ENCODE measurements at regions not wholly inside any gene's neighbourhood (a gene's known extent, or its start where the extent isn't known, plus 50 kb on each side); places are given as distances from the start of the nearest gene placed in this dataset.

DNA sequence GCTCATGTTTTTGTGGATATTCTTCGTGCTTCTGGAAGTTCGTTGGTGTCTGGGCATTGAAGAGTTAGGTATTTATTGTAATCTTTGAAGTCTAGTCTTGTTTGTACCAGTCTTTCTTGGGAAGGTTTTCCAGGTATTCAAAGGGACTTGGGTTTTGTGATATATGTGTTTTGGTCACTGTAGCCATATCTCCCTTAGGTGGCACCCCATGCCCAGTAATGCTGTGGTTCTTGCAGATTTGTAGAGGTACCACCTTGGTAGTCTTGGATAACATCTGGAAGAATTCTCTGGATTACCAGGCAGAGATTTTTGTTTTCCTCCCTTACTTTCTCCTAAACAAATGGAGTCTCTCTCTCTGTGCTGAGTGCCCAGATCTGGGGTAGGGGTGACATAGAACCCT lies 184.1 kb downstream of the TEX13C start:
- no peaks in the 10 kb centered on the region for H3K36me3 Mint-ChIP-seq
- H3K79me2 ChIP-seq (ENCODE audit: low read depth): no peaks in the 10 kb centered on the region
- H3K27ac Mint-ChIP-seq: no peak overlapping the region
- peaks cover 3% of the 10 kb centered on the region for H3K36me3 ChIP-seq
- H3K4me1 ChIP-seq: no peaks in the 10 kb centered on the region
- H3K4me3 Mint-ChIP-seq: no peak overlapping the region
- no peak overlapping the region for H3K4me2 ChIP-seq
- H4K20me1 ChIP-seq (ENCODE audit: low read depth): no peaks in the 10 kb centered on the region
- TF ChIP-seq, protein P1, sequence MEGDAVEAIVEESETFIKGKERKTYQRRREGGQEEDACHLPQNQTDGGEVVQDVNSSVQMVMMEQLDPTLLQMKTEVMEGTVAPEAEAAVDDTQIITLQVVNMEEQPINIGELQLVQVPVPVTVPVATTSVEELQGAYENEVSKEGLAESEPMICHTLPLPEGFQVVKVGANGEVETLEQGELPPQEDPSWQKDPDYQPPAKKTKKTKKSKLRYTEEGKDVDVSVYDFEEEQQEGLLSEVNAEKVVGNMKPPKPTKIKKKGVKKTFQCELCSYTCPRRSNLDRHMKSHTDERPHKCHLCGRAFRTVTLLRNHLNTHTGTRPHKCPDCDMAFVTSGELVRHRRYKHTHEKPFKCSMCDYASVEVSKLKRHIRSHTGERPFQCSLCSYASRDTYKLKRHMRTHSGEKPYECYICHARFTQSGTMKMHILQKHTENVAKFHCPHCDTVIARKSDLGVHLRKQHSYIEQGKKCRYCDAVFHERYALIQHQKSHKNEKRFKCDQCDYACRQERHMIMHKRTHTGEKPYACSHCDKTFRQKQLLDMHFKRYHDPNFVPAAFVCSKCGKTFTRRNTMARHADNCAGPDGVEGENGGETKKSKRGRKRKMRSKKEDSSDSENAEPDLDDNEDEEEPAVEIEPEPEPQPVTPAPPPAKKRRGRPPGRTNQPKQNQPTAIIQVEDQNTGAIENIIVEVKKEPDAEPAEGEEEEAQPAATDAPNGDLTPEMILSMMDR (IDR thresholded peaks at IDR 0.05): no peak
- TF ChIP-seq EZH2 (IDR thresholded peaks at IDR 0.05) (no peak), EZH2phosphoT487 (IDR thresholded peaks at IDR 0.05) (no peak)
- H3K4me1 Mint-ChIP-seq: no peaks in the 10 kb centered on the region
- no peak overlapping the region for H3K4me3 ChIP-seq
- no peaks in the 10 kb centered on the region for H3K27me3 ChIP-seq
- H2AFZ ChIP-seq (replicated peaks): no peak overlapping the region
- H3K27me3 Mint-ChIP-seq (ENCODE audit: insufficient read depth, low read depth): no peaks in the 10 kb centered on the region
- peaks cover 11% of the 10 kb centered on the region for H3K9me3 Mint-ChIP-seq
- peaks cover 13% of the 10 kb centered on the region for H3K9me3 ChIP-seq (ENCODE audit: low read depth)
- H3K27ac ChIP-seq: no peak overlapping the region
- DNase-seq (ENCODE audit: low spot score): no peak
- no peak overlapping the region for H3K9ac ChIP-seq
- no peaks in the 10 kb centered on the region for H3F3A ChIP-seq (ENCODE audit: low read depth)

DNA sequence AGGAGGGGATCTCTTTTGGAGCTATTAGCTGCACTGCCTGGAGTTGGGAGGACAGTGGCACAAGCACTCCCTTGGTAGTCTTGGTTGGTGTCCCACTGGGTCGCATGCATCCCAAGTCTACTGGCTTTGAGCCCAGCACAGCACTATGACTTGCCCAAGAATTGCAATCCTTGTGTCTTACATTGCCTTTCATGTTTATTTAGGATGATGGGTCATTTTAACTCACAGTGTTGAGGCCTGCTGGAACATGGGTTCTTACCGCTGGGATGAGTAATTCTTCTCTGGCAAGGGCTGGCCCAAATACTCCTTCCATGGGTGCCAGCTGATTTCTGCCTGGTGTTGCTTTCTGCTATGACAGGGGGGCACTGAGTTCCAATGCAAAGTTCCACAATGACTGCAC lies 185.5 kb downstream of the TEX13C start:
- H3K9ac ChIP-seq: no peak overlapping the region
- peaks cover 3% of the 10 kb centered on the region for H3K36me3 ChIP-seq
- no peak overlapping the region for H3K27ac ChIP-seq
- Mint-ChIP-seq H3K36me3 (no peaks in the 10 kb centered on the region), H3K4me1 (no peaks in the 10 kb centered on the region), H3K4me3 (no peak overlapping the region), H3K27me3 (ENCODE audit: insufficient read depth, low read depth) (no peaks in the 10 kb centered on the region), H3K27ac (no peak overlapping the region), H3K9me3 (peaks cover 11% of the 10 kb centered on the region)
- no peaks in the 10 kb centered on the region for H3F3A ChIP-seq (ENCODE audit: low read depth)
- H3K79me2 ChIP-seq (ENCODE audit: low read depth): no peaks in the 10 kb centered on the region
- no peak overlapping the region for H2AFZ ChIP-seq (replicated peaks)
- peaks cover 8% of the 10 kb centered on the region for H3K9me3 ChIP-seq (ENCODE audit: low read depth)
- no peaks in the 10 kb centered on the region for H3K27me3 ChIP-seq
- H4K20me1 ChIP-seq (ENCODE audit: low read depth): no peaks in the 10 kb centered on the region
- H3K4me2 ChIP-seq: no peak overlapping the region
- H3K4me1 ChIP-seq: no peaks in the 10 kb centered on the region
- TF ChIP-seq EZH2phosphoT487 (IDR thresholded peaks at IDR 0.05) (no peak), EZH2 (IDR thresholded peaks at IDR 0.05) (no peak)
- TF ChIP-seq, protein P1 (IDR thresholded peaks at IDR 0.05): no peak
- no peak for DNase-seq (ENCODE audit: low spot score)
- H3K4me3 ChIP-seq: no peak overlapping the region

DNA sequence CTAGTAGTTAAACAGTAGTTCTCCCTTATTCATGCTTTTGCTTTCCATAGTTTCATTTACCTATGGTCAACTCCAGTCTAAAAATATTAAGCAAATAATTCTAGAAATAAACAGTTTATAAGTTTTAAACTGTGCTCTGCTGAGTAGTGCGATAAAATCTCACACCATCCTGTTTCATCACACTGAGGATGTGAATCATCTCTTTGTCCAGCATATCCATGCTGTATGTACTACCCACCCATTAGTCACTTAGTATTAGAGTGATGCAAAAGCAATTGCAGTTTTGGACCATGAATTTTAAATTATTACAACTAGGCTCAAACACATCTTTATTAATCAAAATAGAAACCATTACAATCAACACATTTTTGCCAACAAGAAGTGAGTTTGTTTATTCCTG lies 187.4 kb downstream of the TEX13C start:
- DNase-seq (ENCODE audit: low spot score): no peak
- Histone ChIP-seq H3K4me3 (no peak overlapping the region), H3K9ac (no peak overlapping the region), H3K4me2 (no peak overlapping the region), H3K4me1 (no peaks in the 10 kb centered on the region), H4K20me1 (ENCODE audit: low read depth) (no peaks in the 10 kb centered on the region), H3K36me3 (peaks cover 1% of the 10 kb centered on the region), H2AFZ (replicated peaks) (no peak overlapping the region), H3K79me2 (ENCODE audit: low read depth) (no peaks in the 10 kb centered on the region), H3K9me3 (ENCODE audit: low read depth) (peaks cover under 1% of the 10 kb centered on the region), H3K27ac (no peak overlapping the region), H3K27me3 (no peaks in the 10 kb centered on the region), H3F3A (ENCODE audit: low read depth) (no peaks in the 10 kb centered on the region)
- Mint-ChIP-seq H3K9me3 (peaks cover 10% of the 10 kb centered on the region), H3K27me3 (ENCODE audit: insufficient read depth, low read depth) (no peaks in the 10 kb centered on the region), H3K4me1 (no peaks in the 10 kb centered on the region), H3K4me3 (no peak overlapping the region), H3K27ac (no peak overlapping the region), H3K36me3 (no peaks in the 10 kb centered on the region)
- TF ChIP-seq, protein P1 (IDR thresholded peaks at IDR 0.05): no peak
- no peak for TF ChIP-seq EZH2phosphoT487 (IDR thresholded peaks at IDR 0.05)
- TF ChIP-seq EZH2 (IDR thresholded peaks at IDR 0.05): no peak

All from neural progenitor cell (in vitro differentiated cells).